ENCODE measurements at regions not wholly inside any gene's neighbourhood (a gene's known extent, or its start where the extent isn't known, plus 50 kb on each side); places are given as distances from the start of the nearest gene placed in this dataset.

- DNase-seq, result no peak
These were observed 123.0 kb upstream of the PKDCC start for GRCh38 chr2:41924709-41925408.

- DNase-seq, result no peak
These were observed 122.1 kb upstream of the PKDCC start for GRCh38 chr2:41925712-41926111.

- no peak for DNase-seq
These were observed 120.9 kb upstream of the PKDCC start for GRCh38 chr2:41926614-41927580.

- no peak for DNase-seq
These were observed 120.1 kb upstream of the PKDCC start for GRCh38 chr2:41927581-41928264.

GRCh38 chr2:41928526-41928925 lies 119.3 kb upstream of the PKDCC start:
- DNase-seq, result peak; percentile 83

- no peak for DNase-seq
These were observed 116.8 kb upstream of the PKDCC start for GRCh38 chr2:41930807-41931566.

- DNase-seq, result peak; percentile 92
These were observed 115.4 kb upstream of the PKDCC start for GRCh38 chr2:41932241-41933045.

GRCh38 chr2:41933046-41933420 lies 114.8 kb upstream of the PKDCC start:
- DNase-seq, result no peak

- peak; percentile 98 for DNase-seq
These were observed 114.1 kb upstream of the PKDCC start for GRCh38 chr2:41933585-41934320.

- no peak for DNase-seq
These were observed 113.4 kb upstream of the PKDCC start for GRCh38 chr2:41934329-41934958.

- DNase-seq, result no peak
These were observed 112.8 kb upstream of the PKDCC start for GRCh38 chr2:41935002-41935401.

GRCh38 chr2:41935825-41936224 lies 112.0 kb upstream of the PKDCC start:
- no peak for DNase-seq

GRCh38 chr2:41936771-41937463 lies 110.9 kb upstream of the PKDCC start:
- DNase-seq, result no peak

- DNase-seq, result peak; percentile 69
These were observed 110.3 kb upstream of the PKDCC start for GRCh38 chr2:41937464-41937906.

- no peak for DNase-seq
These were observed 109.7 kb upstream of the PKDCC start for GRCh38 chr2:41937921-41938708.

GRCh38 chr2:41940060-41940744 lies 107.6 kb upstream of the PKDCC start:
- no peak for DNase-seq

- peak; percentile 53 for DNase-seq
These were observed 107.1 kb upstream of the PKDCC start for GRCh38 chr2:41940745-41941063.

- DNase-seq, result no peak
These were observed 106.0 kb upstream of the PKDCC start for GRCh38 chr2:41941831-41942230.

- no peak for DNase-seq
These were observed 105.5 kb upstream of the PKDCC start for GRCh38 chr2:41942278-41942677.
